GM18519 (cell line): ENCODE measurements at regions not wholly inside any gene's neighbourhood (a gene's known extent, or its start where the extent isn't known, plus 50 kb on each side); places are given as distances from the start of the nearest gene placed in this dataset.

Experiments used
- ATAC-seq: cut with Tn5 transposase; IDR thresholded peaks from one replicate; pipeline ENCODE4 v1.9.1; 2021; ENCODE audit warnings: mild to moderate bottlenecking, moderate library complexity; ENCODE audit not compliant: unreplicated experiment, low FRiP score

- no peak for ATAC-seq
Measured at GRCh38 chr15:70509731-70510143, 253.6 kb downstream of the UACA start.

- no peak for ATAC-seq
Measured at GRCh38 chr15:70509282-70509662, 254.1 kb downstream of the UACA start.

GRCh38 chr15:70508561-70509281 lies 254.6 kb downstream of the UACA start:
- no peak for ATAC-seq

GRCh38 chr15:70507772-70508371 lies 255.5 kb downstream of the UACA start:
- no peak for ATAC-seq

- no peak for ATAC-seq
Measured at GRCh38 chr15:70505936-70506912, 257.1 kb downstream of the UACA start.

- ATAC-seq = no peak
Measured at GRCh38 chr15:70505411-70505919, 257.9 kb downstream of the UACA start.

- ATAC-seq = no peak
Measured at GRCh38 chr15:70504988-70505387, 258.4 kb downstream of the UACA start.

GRCh38 chr15:70504299-70504951 lies 258.9 kb downstream of the UACA start:
- no peak for ATAC-seq

- ATAC-seq = no peak
Measured at GRCh38 chr15:70503798-70504298, 259.5 kb downstream of the UACA start.

GRCh38 chr15:70503073-70503745 lies 260.1 kb downstream of the UACA start:
- no peak for ATAC-seq

- no peak for ATAC-seq
Measured at GRCh38 chr15:70502529-70502928, 260.8 kb downstream of the UACA start.

- no peak for ATAC-seq
Measured at GRCh38 chr15:70501849-70502248, 261.5 kb downstream of the UACA start.

GRCh38 chr15:70501121-70501727 lies 262.1 kb downstream of the UACA start:
- no peak for ATAC-seq

GRCh38 chr15:70499791-70500190 lies 263.6 kb downstream of the UACA start:
- ATAC-seq = no peak

- ATAC-seq = no peak
Measured at GRCh38 chr15:70498096-70498626, 265.2 kb downstream of the UACA start.

GRCh38 chr15:70497661-70498060 lies 265.7 kb downstream of the UACA start:
- ATAC-seq = no peak

- no peak for ATAC-seq
Measured at GRCh38 chr15:70495991-70496599, 267.3 kb downstream of the UACA start.

- ATAC-seq = no peak
Measured at GRCh38 chr15:70494852-70495571, 268.3 kb downstream of the UACA start.
